SK-N-SH (cell line): ENCODE measurements at regions not wholly inside any gene's neighbourhood (a gene's known extent, or its start where the extent isn't known, plus 50 kb on each side); places are given as distances from the start of the nearest gene placed in this dataset.

Experiments used
- CTCF ChIP-seq: fragments of 200-600 bp; sonication (generic); IDR thresholded peaks from 2 replicates; pipeline ENCODE4 v1.6.1; 2017; ENCODE audit warnings: antibody characterized with exemption, mild to moderate bottlenecking, moderate library complexity
- EP300 ChIP-seq, 2 experiments: IDR thresholded peaks; 2 replicates each; pipeline versions ENCODE4 v1.4.0 to v1.6.1; 2012; ENCODE audit warnings: borderline replicate concordance in 1 of 2, low read depth in 1 of 2, low read length in 1 of 2
- GABPA ChIP-seq: IDR thresholded peaks from 2 replicates; pipeline ENCODE4 v1.4.0; 2012; ENCODE audit warnings: low read depth, mild to moderate bottlenecking
- MAX ChIP-seq: IDR thresholded peaks from 2 replicates; pipeline ENCODE4 v1.4.0; 2012; ENCODE audit warnings: low read depth
- MXI1 ChIP-seq: IDR thresholded peaks from 2 replicates; pipeline ENCODE4 v1.6.1; 2012; ENCODE audit warnings: mild to moderate bottlenecking, low read depth, low read length, improper control_type of control experiment
- POLR2AphosphoS5 ChIP-seq: IDR thresholded peaks from 2 replicates; pipeline ENCODE4 v1.6.1; 2012; ENCODE audit warnings: low read depth, low read length
- REST ChIP-seq: IDR thresholded peaks from 2 replicates; pipeline ENCODE4 v1.6.1; 2012; ENCODE audit warnings: mild to moderate bottlenecking, low read depth, low read length, moderate library complexity
- RFX5 ChIP-seq: IDR thresholded peaks from 2 replicates; pipeline ENCODE4 v1.6.1; 2012; ENCODE audit warnings: mild to moderate bottlenecking, improper control_type of control experiment, low read length
- RXRA ChIP-seq: IDR thresholded peaks from 2 replicates; pipeline ENCODE4 v1.4.0; 2012; ENCODE audit warnings: low read depth, mild to moderate bottlenecking, borderline replicate concordance
- USF1 ChIP-seq: IDR thresholded peaks from 2 replicates; pipeline ENCODE4 v1.4.0; 2012; ENCODE audit warnings: low read depth, borderline replicate concordance

- TF ChIP-seq CTCF, result no peak
- TF ChIP-seq GABPA, result no peak
- no peak for TF ChIP-seq USF1
- TF ChIP-seq MXI1, result no peak
- no peak for TF ChIP-seq REST
- TF ChIP-seq EP300 (IDR thresholded peaks at IDR 0.05; ENCODE audit: borderline replicate concordance in 1 of 2, low read depth in 1 of 2, low read length in 1 of 2), result no peak
- TF ChIP-seq RXRA, result no peak
- no peak for TF ChIP-seq MAX
- no peak for TF ChIP-seq RFX5
- no peak for TF ChIP-seq POLR2AphosphoS5
These were observed 185.6 kb upstream of the FSTL5 start for GRCh38 chr4:162349395-162349794.
